AG04450 (cell line): ENCODE measurements at regions not wholly inside any gene's neighbourhood (a gene's known extent, or its start where the extent isn't known, plus 50 kb on each side); places are given as distances from the start of the nearest gene placed in this dataset.

ENCODE experiments used
- CTCF ChIA-PET: fragments of 300-600, 350-600 bp; formaldehyde crosslinking; extraction: SDS; loops from one replicate; lab custom pipeline; 2022; ENCODE audit warnings: antibody characterized with exemption, inconsistent platforms; lab: Charles Lee
- POLR2A ChIA-PET: fragments of 350-600 bp; formaldehyde crosslinking; extraction: SDS; loops from one replicate; lab custom pipeline; 2021; ENCODE audit warnings: antibody characterized with exemption, inconsistent platforms; lab: Yijun Ruan, JAX
- DNase-seq: peaks from one replicate; pipeline ENCODE4 v3.0.0-alpha.2; 2011; ENCODE audit warnings: low read depth, low spot score
- H3K27ac ChIP-seq: one replicate; pipeline ENCODE4 v1.5.1; 2012; ENCODE audit warnings: low read depth, low read length, control low read depth
- H3K27me3 ChIP-seq: one replicate; pipeline ENCODE4 v1.6.0; 2012; ENCODE audit warnings: low read length; ENCODE audit not compliant: control insufficient read depth, insufficient read depth
- H3K4me3 ChIP-seq: 2 replicates; pipeline ENCODE4 v1.5.1; 2011; ENCODE audit warnings: mild to moderate bottlenecking, low read depth, low read length, control low read depth
- H3K9me3 ChIP-seq: 2 replicates; pipeline ENCODE4 v1.5.1; 2012; ENCODE audit warnings: low read length; ENCODE audit not compliant: control insufficient read depth, insufficient read depth
- CTCF ChIP-seq: IDR thresholded peaks from 2 replicates; pipeline ENCODE4 v1.5.1; 2011; ENCODE audit warnings: low read depth, low read length, control low read depth, inconsistent platforms

GRCh38 chr1:106791041-106791440, 265.4 kb upstream of the PRMT6 start:
- no peaks in the 10 kb centered on the region for H3K27me3 ChIP-seq
- H3K9me3 ChIP-seq = no peaks in the 10 kb centered on the region
- POLR2A ChIA-PET = no interaction called here
- no peak overlapping the region for H3K4me3 ChIP-seq
- CTCF ChIA-PET = no interaction called here
- DNase-seq = no peak
- no peak for TF ChIP-seq CTCF
- no peak overlapping the region for H3K27ac ChIP-seq

GRCh38 chr1:106793651-106794050, 262.8 kb upstream of the PRMT6 start:
- H3K27me3 ChIP-seq = no peaks in the 10 kb centered on the region
- H3K4me3 ChIP-seq = no peak overlapping the region
- TF ChIP-seq CTCF = no peak
- no peak for DNase-seq
- H3K27ac ChIP-seq = no peak overlapping the region
- ChIA-PET POLR2A (no interaction called here), CTCF (no interaction called here)
- no peaks in the 10 kb centered on the region for H3K9me3 ChIP-seq

GRCh38 chr1:106798991-106799390, 257.5 kb upstream of the PRMT6 start:
- no peak overlapping the region for H3K4me3 ChIP-seq
- TF ChIP-seq CTCF = no peak
- H3K9me3 ChIP-seq = no peaks in the 10 kb centered on the region
- no peak for DNase-seq
- ChIA-PET CTCF (no interaction called here), POLR2A (no interaction called here)
- no peak overlapping the region for H3K27ac ChIP-seq
- no peaks in the 10 kb centered on the region for H3K27me3 ChIP-seq

- no peak for TF ChIP-seq CTCF
- ChIA-PET CTCF (no interaction called here), POLR2A (no interaction called here)
- Histone ChIP-seq H3K9me3 (no peaks in the 10 kb centered on the region), H3K27me3 (no peaks in the 10 kb centered on the region), H3K4me3 (no peak overlapping the region), H3K27ac (no peak overlapping the region)
- no peak for DNase-seq
Observed at GRCh38 chr1:106802181-106802580, 254.3 kb upstream of the PRMT6 start.

- no peak for TF ChIP-seq CTCF
- POLR2A ChIA-PET = no interaction called here
- CTCF ChIA-PET = no interaction called here
- no peak for DNase-seq
- no peak overlapping the region for H3K27ac ChIP-seq
- H3K4me3 ChIP-seq = no peak overlapping the region
- no peaks in the 10 kb centered on the region for H3K27me3 ChIP-seq
- H3K9me3 ChIP-seq = no peaks in the 10 kb centered on the region
Observed at GRCh38 chr1:106814418-106814817, 242.1 kb upstream of the PRMT6 start.
